ENCODE measurements at regions not wholly inside any gene's neighbourhood (a gene's known extent, or its start where the extent isn't known, plus 50 kb on each side); places are given as distances from the start of the nearest gene placed in this dataset.

- ATAC-seq (no peak), DNase-seq (no peak)
- H3K27me3 Mint-ChIP-seq, result no peaks in the 10 kb centered on the region
- H3K4me1 ChIP-seq (ENCODE audit: control insufficient read depth in 2 of 2, insufficient read depth in 2 of 2, low read length in 2 of 2), result no peaks in the 10 kb centered on the region
- H3K27ac ChIP-seq (ENCODE audit: low read depth, low read length), result no peak overlapping the region
- H3K9me3 Mint-ChIP-seq, result peaks cover 0 to 11% (median 3%) of the 10 kb centered on the region in 11 donors
- H3K36me3 ChIP-seq (ENCODE audit: control insufficient read depth in 2 of 3, insufficient read depth in 3 of 3, low read length in 3 of 3), result no peaks in the 10 kb centered on the region
- intact Hi-C loops (cut with micrococcal nuclease), result no loop called here
- POLR2A ChIA-PET, result interaction anchor here (0.6 kb wide), 1 partner anchor 204 kb away, joined by 3 read pairs; no protein-coding TSS in a partner anchor
- CTCF ChIA-PET, result no interaction called here
- peaks cover 0 to 6% (median 0%) of the 10 kb centered on the region in 5 donors for H3K36me3 Mint-ChIP-seq
- H3K27ac Mint-ChIP-seq, result no peak overlapping the region
- no peaks in the 10 kb centered on the region for H3K27me3 ChIP-seq (ENCODE audit: control insufficient read depth in 2 of 2, insufficient read depth in 2 of 2, low read length in 2 of 2)
- H3K9me3 ChIP-seq (ENCODE audit: control insufficient read depth in 2 of 3, low read length in 3 of 3), result no peaks in the 10 kb centered on the region
- no peak overlapping the region for H3K4me3 Mint-ChIP-seq
- H3K4me3 ChIP-seq (ENCODE audit: low read length), result no peak overlapping the region
- H3K4me1 Mint-ChIP-seq, result no peaks in the 10 kb centered on the region
Measured at GRCh38 chr3:117106396-117106795, 396.8 kb downstream of the TUSC7 start.

GRCh38 chr3:117107946-117108345 is 398.4 kb downstream of the TUSC7 start:
- H3K4me1 Mint-ChIP-seq, result no peaks in the 10 kb centered on the region
- H3K9me3 ChIP-seq (ENCODE audit: control insufficient read depth in 2 of 3, low read length in 3 of 3), result no peaks in the 10 kb centered on the region
- H3K36me3 Mint-ChIP-seq, result peaks cover 0 to 5% (median 0%) of the 10 kb centered on the region in 5 donors
- H3K4me1 ChIP-seq (ENCODE audit: control insufficient read depth in 2 of 2, insufficient read depth in 2 of 2, low read length in 2 of 2), result no peaks in the 10 kb centered on the region
- no peak overlapping the region for H3K27ac Mint-ChIP-seq
- ATAC-seq, result no peak
- intact Hi-C loops (cut with micrococcal nuclease), result no loop called here
- POLR2A ChIA-PET, result no interaction called here
- no peak overlapping the region for H3K4me3 Mint-ChIP-seq
- H3K27me3 ChIP-seq (ENCODE audit: control insufficient read depth in 2 of 2, insufficient read depth in 2 of 2, low read length in 2 of 2), result no peaks in the 10 kb centered on the region
- no peak for DNase-seq
- CTCF ChIA-PET, result no interaction called here
- no peak overlapping the region for H3K4me3 ChIP-seq (ENCODE audit: low read length)
- no peaks in the 10 kb centered on the region for H3K36me3 ChIP-seq (ENCODE audit: control insufficient read depth in 2 of 3, insufficient read depth in 3 of 3, low read length in 3 of 3)
- no peak overlapping the region for H3K27ac ChIP-seq (ENCODE audit: low read depth, low read length)
- no peaks in the 10 kb centered on the region for H3K27me3 Mint-ChIP-seq
- peaks cover 0 to 10% (median 4%) of the 10 kb centered on the region in 11 donors for H3K9me3 Mint-ChIP-seq

DNA sequence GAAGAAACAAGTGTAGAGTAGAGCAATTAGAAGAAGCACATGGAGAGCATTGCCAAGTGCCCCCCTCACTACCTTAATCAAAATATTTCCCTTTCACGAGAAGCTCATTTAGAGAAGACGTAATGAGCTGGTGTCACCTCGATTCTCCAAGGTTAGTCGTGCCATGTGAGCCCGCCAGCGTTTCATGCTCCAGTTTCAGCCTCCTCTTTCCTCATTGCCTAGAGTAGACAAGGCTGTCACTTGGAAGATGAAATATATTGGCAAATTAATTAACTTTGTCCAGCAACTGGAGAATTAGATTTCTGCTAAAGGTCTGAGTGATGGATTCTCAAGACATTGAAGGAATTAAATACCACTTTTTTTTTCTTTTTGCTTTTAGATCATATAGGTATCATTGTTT is 399.6 kb downstream of the TUSC7 start:
- no peaks in the 10 kb centered on the region for H3K4me1 ChIP-seq (ENCODE audit: control insufficient read depth in 2 of 2, insufficient read depth in 2 of 2, low read length in 2 of 2)
- Mint-ChIP-seq H3K27me3 (no peaks in the 10 kb centered on the region), H3K27ac (no peak overlapping the region), H3K4me1 (no peaks in the 10 kb centered on the region), H3K36me3 (no peaks in the 10 kb centered on the region), H3K4me3 (no peak overlapping the region), H3K9me3 (peaks cover 0 to 12% (median 4%) of the 10 kb centered on the region in 11 donors)
- no peaks in the 10 kb centered on the region for H3K9me3 ChIP-seq (ENCODE audit: control insufficient read depth in 2 of 3, low read length in 3 of 3)
- no peak overlapping the region for H3K27ac ChIP-seq (ENCODE audit: low read depth, low read length)
- ATAC-seq, result no peak
- POLR2A ChIA-PET, result no interaction called here
- H3K4me3 ChIP-seq (ENCODE audit: low read length), result no peak overlapping the region
- no peaks in the 10 kb centered on the region for H3K36me3 ChIP-seq (ENCODE audit: control insufficient read depth in 2 of 3, insufficient read depth in 3 of 3, low read length in 3 of 3)
- H3K27me3 ChIP-seq (ENCODE audit: control insufficient read depth in 2 of 2, insufficient read depth in 2 of 2, low read length in 2 of 2), result no peaks in the 10 kb centered on the region
- CTCF ChIA-PET, result no interaction called here
- no peak for DNase-seq
- intact Hi-C loops (cut with micrococcal nuclease), result no loop called here

DNA sequence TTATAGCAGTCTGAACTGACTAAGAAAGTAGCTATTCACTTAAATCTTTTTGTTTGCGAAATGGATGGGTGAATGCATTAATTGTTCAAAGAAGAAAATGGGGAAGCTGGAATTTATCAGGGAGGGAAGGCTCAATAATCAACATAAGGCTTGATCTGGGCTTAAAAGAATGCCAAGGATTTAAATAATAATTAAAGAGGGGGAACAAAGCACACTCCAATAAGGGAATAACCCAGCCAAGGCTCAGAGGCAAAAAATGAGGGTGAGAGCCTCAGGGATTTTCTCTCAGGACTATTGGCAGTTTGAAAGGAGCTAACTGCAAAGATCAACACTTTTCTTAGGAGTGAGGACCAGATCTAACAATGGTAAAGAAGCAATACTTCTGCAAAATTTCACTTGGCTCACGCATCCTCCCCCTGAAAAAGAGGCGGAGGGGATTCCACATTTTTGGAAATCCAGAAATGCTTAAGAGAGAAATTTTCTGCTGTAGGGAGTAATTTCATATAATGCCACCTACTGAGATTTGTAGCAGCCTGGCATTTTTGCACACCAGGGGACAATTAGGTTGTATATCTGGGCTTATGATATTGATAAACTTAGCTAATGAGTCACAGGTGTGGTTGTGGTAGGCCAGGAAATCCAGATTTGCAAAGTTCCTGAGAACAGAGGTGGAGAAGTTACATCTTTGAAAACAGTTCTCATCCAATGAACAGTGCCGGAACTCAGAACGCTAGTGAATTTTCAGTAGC is 405.1 kb downstream of the TUSC7 start:
- intact Hi-C loops (cut with micrococcal nuclease), result no loop called here
- Histone ChIP-seq H3K4me3 (ENCODE audit: low read length) (no peak overlapping the region), H3K27me3 (ENCODE audit: control insufficient read depth in 2 of 2, insufficient read depth in 2 of 2, low read length in 2 of 2) (no peaks in the 10 kb centered on the region), H3K9me3 (ENCODE audit: control insufficient read depth in 2 of 3, low read length in 3 of 3) (no peaks in the 10 kb centered on the region), H3K36me3 (ENCODE audit: control insufficient read depth in 2 of 3, insufficient read depth in 3 of 3, low read length in 3 of 3) (no peaks in the 10 kb centered on the region), H3K4me1 (ENCODE audit: control insufficient read depth in 2 of 2, insufficient read depth in 2 of 2, low read length in 2 of 2) (no peaks in the 10 kb centered on the region), H3K27ac (ENCODE audit: low read depth, low read length) (no peak overlapping the region)
- Mint-ChIP-seq H3K9me3 (peaks cover 0 to 8% (median 2%) of the 10 kb centered on the region in 11 donors), H3K36me3 (no peaks in the 10 kb centered on the region), H3K4me3 (no peak overlapping the region), H3K27ac (no peak overlapping the region), H3K27me3 (no peaks in the 10 kb centered on the region), H3K4me1 (no peaks in the 10 kb centered on the region)
- no peak for DNase-seq
- no peak for ATAC-seq
- ChIA-PET POLR2A (no interaction called here), CTCF (no interaction called here)

GRCh38 chr3:117117188-117117936 is 407.8 kb downstream of the TUSC7 start:
- CTCF ChIA-PET, result no interaction called here
- Mint-ChIP-seq H3K27me3 (no peaks in the 10 kb centered on the region), H3K36me3 (peaks cover 0 to 4% (median 0%) of the 10 kb centered on the region in 5 donors)

DNA sequence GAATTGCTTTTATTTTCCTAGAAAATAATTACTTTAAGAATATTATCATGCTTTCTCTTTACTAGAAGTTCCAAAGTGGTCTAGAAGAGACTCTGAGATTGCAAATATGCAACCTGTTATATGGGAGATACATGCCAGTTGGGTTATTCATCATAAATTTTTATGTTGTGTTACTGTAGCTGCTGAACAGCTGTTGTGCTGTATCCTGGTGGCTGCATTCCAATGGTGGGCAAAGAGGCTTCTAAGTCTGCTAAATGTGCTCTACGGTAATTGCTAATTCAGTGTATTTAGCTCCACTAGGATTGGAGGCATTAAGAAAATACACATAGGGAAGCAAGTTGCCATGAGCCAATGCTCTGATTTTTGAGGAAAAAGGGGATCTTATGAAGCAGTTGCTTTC is 409.0 kb downstream of the TUSC7 start:
- ChIA-PET POLR2A (no interaction called here), CTCF (no interaction called here)
- ATAC-seq, result no peak
- Mint-ChIP-seq H3K4me3 (no peak overlapping the region), H3K4me1 (no peaks in the 10 kb centered on the region), H3K27ac (no peak overlapping the region), H3K9me3 (peaks cover 0 to 8% (median 0%) of the 10 kb centered on the region in 11 donors), H3K27me3 (no peaks in the 10 kb centered on the region), H3K36me3 (peaks cover 0 to 4% (median 0%) of the 10 kb centered on the region in 5 donors)
- Histone ChIP-seq H3K36me3 (ENCODE audit: control insufficient read depth in 2 of 3, insufficient read depth in 3 of 3, low read length in 3 of 3) (no peaks in the 10 kb centered on the region), H3K4me1 (ENCODE audit: control insufficient read depth in 2 of 2, insufficient read depth in 2 of 2, low read length in 2 of 2) (no peaks in the 10 kb centered on the region), H3K27me3 (ENCODE audit: control insufficient read depth in 2 of 2, insufficient read depth in 2 of 2, low read length in 2 of 2) (no peaks in the 10 kb centered on the region), H3K4me3 (ENCODE audit: low read length) (no peak overlapping the region), H3K27ac (ENCODE audit: low read depth, low read length) (no peak overlapping the region), H3K9me3 (ENCODE audit: control insufficient read depth in 2 of 3, low read length in 3 of 3) (no peaks in the 10 kb centered on the region)
- DNase-seq, result no peak
- intact Hi-C loops (cut with micrococcal nuclease), result no loop called here

More at GRCh38 chr3:117117188-117117936, 407.8 kb downstream of the TUSC7 start:
- H3K4me1 ChIP-seq (ENCODE audit: control insufficient read depth in 2 of 2, insufficient read depth in 2 of 2, low read length in 2 of 2), result no peaks in the 10 kb centered on the region
- Mint-ChIP-seq H3K27ac (no peak overlapping the region), H3K4me3 (no peak overlapping the region), H3K9me3 (peaks cover 0 to 8% (median 2%) of the 10 kb centered on the region in 11 donors), H3K4me1 (no peaks in the 10 kb centered on the region)
- POLR2A ChIA-PET, result no interaction called here
- H3K27me3 ChIP-seq (ENCODE audit: control insufficient read depth in 2 of 2, insufficient read depth in 2 of 2, low read length in 2 of 2), result no peaks in the 10 kb centered on the region
- H3K36me3 ChIP-seq (ENCODE audit: control insufficient read depth in 2 of 3, insufficient read depth in 3 of 3, low read length in 3 of 3), result no peaks in the 10 kb centered on the region
- no peaks in the 10 kb centered on the region for H3K9me3 ChIP-seq (ENCODE audit: control insufficient read depth in 2 of 3, low read length in 3 of 3)
- intact Hi-C loops (cut with micrococcal nuclease), result no loop called here
- H3K4me3 ChIP-seq (ENCODE audit: low read length), result no peak overlapping the region
- H3K27ac ChIP-seq (ENCODE audit: low read depth, low read length), result no peak overlapping the region
- ATAC-seq, result no peak
- DNase-seq, result no peak

DNA sequence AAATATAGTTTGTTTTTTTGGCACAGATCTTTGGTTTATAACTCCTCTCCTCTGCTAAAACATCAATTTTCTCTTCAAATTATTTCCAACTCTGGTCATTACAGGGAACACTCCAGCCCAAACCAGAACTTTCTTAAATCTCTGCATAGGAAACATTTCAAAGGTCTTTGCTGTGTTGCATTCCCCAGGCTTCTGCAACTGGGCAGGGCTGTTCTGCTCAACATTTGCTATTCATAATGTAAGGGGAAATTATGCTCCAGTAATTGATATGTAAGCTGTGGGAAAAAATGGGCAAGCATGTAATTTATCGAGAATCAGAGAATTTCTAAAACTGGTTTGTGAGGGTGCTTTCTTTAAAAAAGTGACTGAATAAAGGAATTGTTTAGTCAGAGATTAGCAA is 410.4 kb downstream of the TUSC7 start:
- Histone ChIP-seq H3K4me3 (ENCODE audit: low read length) (no peak overlapping the region), H3K36me3 (ENCODE audit: control insufficient read depth in 2 of 3, insufficient read depth in 3 of 3, low read length in 3 of 3) (no peaks in the 10 kb centered on the region), H3K4me1 (ENCODE audit: control insufficient read depth in 2 of 2, insufficient read depth in 2 of 2, low read length in 2 of 2) (no peaks in the 10 kb centered on the region), H3K9me3 (ENCODE audit: control insufficient read depth in 2 of 3, low read length in 3 of 3) (no peaks in the 10 kb centered on the region), H3K27ac (ENCODE audit: low read depth, low read length) (no peak overlapping the region), H3K27me3 (ENCODE audit: control insufficient read depth in 2 of 2, insufficient read depth in 2 of 2, low read length in 2 of 2) (no peaks in the 10 kb centered on the region)
- CTCF ChIA-PET, result no interaction called here
- H3K36me3 Mint-ChIP-seq, result peaks cover 0 to 4% (median 0%) of the 10 kb centered on the region in 5 donors
- no peak overlapping the region for H3K4me3 Mint-ChIP-seq
- peaks cover 0 to 8% (median 0%) of the 10 kb centered on the region in 11 donors for H3K9me3 Mint-ChIP-seq
- POLR2A ChIA-PET, result no interaction called here
- ATAC-seq (no peak), DNase-seq (no peak)
- no peaks in the 10 kb centered on the region for H3K4me1 Mint-ChIP-seq
- H3K27me3 Mint-ChIP-seq, result no peaks in the 10 kb centered on the region
- no peak overlapping the region for H3K27ac Mint-ChIP-seq
- intact Hi-C loops (cut with micrococcal nuclease), result no loop called here

Data from naive thymus-derived CD4-positive, alpha-beta T cell (primary cell).